H1 (cell line): ENCODE measurements at regions not wholly inside any gene's neighbourhood (a gene's known extent, or its start where the extent isn't known, plus 50 kb on each side); places are given as distances from the start of the nearest gene placed in this dataset.

Experiments
- CTCF ChIA-PET: fragments of 300-600 bp; sonication (Branson Sonifier 250); formaldehyde crosslinking; loops from one replicate; lab custom pipeline; 2021; ENCODE audit not compliant: partially characterized antibody; lab: Charles Lee
- POLR2A ChIA-PET: fragments of 300-600 bp; sonication (Branson Sonifier 250); formaldehyde crosslinking; loops from one replicate; lab custom pipeline; 2021; ENCODE audit warnings: inconsistent platforms; ENCODE audit not compliant: partially characterized antibody; lab: Charles Lee
- DNase-seq, 2 experiments: peaks; one replicate each; pipeline versions ENCODE4 v3.0.0 to v3.0.0-alpha.2; 2010 to 2022; ENCODE audit warnings: low spot score in 2 of 2, low read depth in 1 of 2, mixed read lengths in 1 of 2
- FAIRE-seq: peaks from 2 replicates; lab custom pipeline; 2011; peaks lifted over from hg19 to GRCh38; lab: Jason Lieb, UNC
- H2AFZ ChIP-seq: 2 replicates; pipeline ENCODE4 v1.8.1; 2012; ENCODE audit warnings: low read length, inconsistent platforms
- H2AK5ac ChIP-seq: 2 replicates; pipeline ENCODE4 v1.6.1; 2013; ENCODE audit warnings: low read depth, low read length
- H2BK120ac ChIP-seq: replicated peaks from 2 replicates; pipeline ENCODE3; 2013; ENCODE audit warnings: low read depth, low read length, inconsistent platforms
- H2BK12ac ChIP-seq: 2 replicates; pipeline ENCODE4 v1.6.1; 2013; ENCODE audit warnings: low read depth, low read length
- H2BK15ac ChIP-seq: 2 replicates; pipeline ENCODE4 v1.6.1; 2013; ENCODE audit warnings: low read length
- H2BK20ac ChIP-seq: 2 replicates; pipeline ENCODE4 v1.6.1; 2013; ENCODE audit warnings: low read length
- H2BK5ac ChIP-seq: 2 replicates; pipeline ENCODE4 v1.6.1; 2013; ENCODE audit warnings: low read depth, low read length
- H3K14ac ChIP-seq: 2 replicates; pipeline ENCODE4 v1.6.1; 2013; ENCODE audit warnings: inconsistent platforms; ENCODE audit not compliant: insufficient read length
- H3K18ac ChIP-seq: 2 replicates; pipeline ENCODE4 v1.6.1; 2013; ENCODE audit warnings: low read length; ENCODE audit errors: extremely low read depth
- H3K23ac ChIP-seq: 2 replicates; pipeline ENCODE4 v1.6.1; 2013; ENCODE audit warnings: inconsistent platforms; ENCODE audit not compliant: insufficient read length
- H3K23me2 ChIP-seq: 2 replicates; pipeline ENCODE4 v1.6.1; 2013; ENCODE audit warnings: low read depth, low read length
- H3K27ac ChIP-seq: 2 replicates; pipeline ENCODE4 v1.6.1; 2011; ENCODE audit warnings: low read depth, low read length, inconsistent platforms
- H3K27me3 ChIP-seq, 4 experiments: replicated peaks in 1 of 4; 1 replicate in 1 of 4; 2 replicates in 3 of 4; pipeline versions ENCODE4 v1.6.1 to v1.8.1; 2011 to 2013; ENCODE audit warnings: low read length in 3 of 4, mild to moderate bottlenecking in 3 of 4, inconsistent platforms in 2 of 4, mixed read lengths in 2 of 4, moderate library complexity in 1 of 4; ENCODE audit not compliant: control insufficient read depth in 3 of 4, insufficient read depth in 3 of 4; ENCODE audit errors: extremely low read depth in 1 of 4
- H3K36me3 ChIP-seq, 4 experiments: 2 replicates each; pipeline versions ENCODE4 v1.6.1 to v1.8.1; 2011 to 2013; ENCODE audit warnings: mild to moderate bottlenecking in 4 of 4, low read length in 3 of 4, moderate library complexity in 2 of 4, control low read depth in 1 of 4, inconsistent platforms in 1 of 4; ENCODE audit not compliant: insufficient read depth in 4 of 4, control insufficient read depth in 2 of 4
- H3K4ac ChIP-seq: replicated peaks from 2 replicates; pipeline ENCODE3; 2013; ENCODE audit warnings: low read length, low read depth, mixed read lengths, inconsistent platforms; ENCODE audit not compliant: insufficient read length
- H3K4me1 ChIP-seq, 4 experiments: replicated peaks in 1 of 4; 1 replicate in 1 of 4; 2 replicates in 3 of 4; pipeline versions ENCODE4 v1.6.1 to v1.8.1; 2011 to 2013; ENCODE audit warnings: low read length in 3 of 4, inconsistent platforms in 2 of 4, mixed read lengths in 1 of 4; ENCODE audit not compliant: insufficient read depth in 4 of 4, control insufficient read depth in 3 of 4
- H3K4me2 ChIP-seq, 2 experiments: 2 replicates each; pipeline versions ENCODE4 v1.6.1 to v1.8.1; 2011 to 2013; ENCODE audit warnings: low read depth in 2 of 2, low read length in 2 of 2, control low read depth in 1 of 2, inconsistent platforms in 1 of 2, mild to moderate bottlenecking in 1 of 2; ENCODE audit not compliant: insufficient read depth in 1 of 2
- H3K4me3 ChIP-seq, 4 experiments: fragments of 200-600, 300-600 bp in 1 of 4; sonication (generic), shearing (Covaris generic), sonication (Bioruptor Twin) in 1 of 4; 2 replicates each; pipeline versions ENCODE4 v1.5.1 to v1.8.1; 2011 to 2016; ENCODE audit warnings: low read length in 4 of 4, low read depth in 3 of 4, control low read depth in 2 of 4, inconsistent platforms in 2 of 4, mild to moderate bottlenecking in 2 of 4, mixed read lengths in 1 of 4, moderate library complexity in 1 of 4; ENCODE audit not compliant: insufficient read depth in 2 of 4; ENCODE audit errors: extremely low read depth in 1 of 4
- H3K56ac ChIP-seq: replicated peaks from 2 replicates; pipeline ENCODE3; 2013; ENCODE audit warnings: low read depth, mild to moderate bottlenecking, mixed read lengths, low read length, inconsistent platforms; ENCODE audit not compliant: insufficient read length
- H3K79me1 ChIP-seq: 2 replicates; pipeline ENCODE4 v1.6.1; 2013; ENCODE audit warnings: low read depth, low read length, control low read depth
- H3K79me2 ChIP-seq, 2 experiments: 2 replicates each; pipeline versions ENCODE4 v1.6.1 to v1.8.1; 2012 to 2013; ENCODE audit warnings: low read length in 2 of 2, mild to moderate bottlenecking in 2 of 2, inconsistent platforms in 1 of 2; ENCODE audit not compliant: insufficient read depth in 2 of 2, control insufficient read depth in 1 of 2
- H3K9ac ChIP-seq, 4 experiments: replicated peaks in 1 of 4; 1 replicate in 1 of 4; 2 replicates in 3 of 4; pipeline versions ENCODE4 v1.6.1 to v1.8.1; 2011 to 2013; ENCODE audit warnings: low read depth in 3 of 4, low read length in 3 of 4, control low read depth in 2 of 4, mild to moderate bottlenecking in 2 of 4, moderate library complexity in 2 of 4, inconsistent platforms in 1 of 4; ENCODE audit errors: extremely low read depth in 1 of 4
- H3K9me3 ChIP-seq, 2 experiments: 2 replicates each; pipeline versions ENCODE4 v1.6.1 to v1.8.1; 2012 to 2013; ENCODE audit warnings: mild to moderate bottlenecking in 2 of 2, moderate library complexity in 2 of 2, control low read depth in 1 of 2, inconsistent platforms in 1 of 2, low read depth in 1 of 2, low read length in 1 of 2, mixed read lengths in 1 of 2; ENCODE audit not compliant: insufficient read depth in 2 of 2
- H4K20me1 ChIP-seq, 2 experiments: replicated peaks in 1 of 2; 2 replicates each; pipeline versions ENCODE3 to v1.8.1; 2011 to 2013; ENCODE audit warnings: inconsistent platforms in 2 of 2, low read length in 2 of 2, mild to moderate bottlenecking in 1 of 2; ENCODE audit not compliant: insufficient read depth in 2 of 2, control insufficient read depth in 1 of 2
- H4K5ac ChIP-seq: 2 replicates; pipeline ENCODE4 v1.6.1; 2013; ENCODE audit warnings: low read length, low read depth, mixed read lengths, inconsistent platforms; ENCODE audit not compliant: insufficient read length
- H4K8ac ChIP-seq: 2 replicates; pipeline ENCODE4 v1.8.0; 2013; ENCODE audit warnings: mild to moderate bottlenecking, moderate library complexity, low read length, inconsistent platforms; ENCODE audit not compliant: insufficient read depth; ENCODE audit errors: extremely low read depth
- H4K91ac ChIP-seq: replicated peaks from 2 replicates; pipeline ENCODE3; 2013; ENCODE audit warnings: low read length, mixed read lengths, inconsistent platforms; ENCODE audit not compliant: insufficient read length
- CHD2 ChIP-seq: IDR thresholded peaks from 2 replicates; pipeline ENCODE4 v1.6.1; 2012; ENCODE audit warnings: low read length, improper control_type of control experiment
- CREB1 ChIP-seq: IDR thresholded peaks from 2 replicates; pipeline ENCODE4 v1.6.1; 2012; ENCODE audit warnings: inconsistent platforms
- EGR1 ChIP-seq: IDR thresholded peaks from 2 replicates; pipeline ENCODE4 v1.6.1; 2011; ENCODE audit warnings: low read depth, low read length, borderline replicate concordance
- EZH2 ChIP-seq: fragments of 200-600 bp; sonication (generic); IDR thresholded peaks from 2 replicates; pipeline ENCODE4 v1.7.1; 2012; ENCODE audit warnings: low read depth, mild to moderate bottlenecking, moderate library complexity, low read length, inconsistent platforms; ENCODE audit not compliant: severe bottlenecking
- GTF2F1 ChIP-seq: IDR thresholded peaks from 2 replicates; pipeline ENCODE4 v1.6.1; 2012; ENCODE audit warnings: low read depth, low read length, improper control_type of control experiment, borderline replicate concordance
- KDM4A ChIP-seq: IDR thresholded peaks from one replicate; pipeline ENCODE4 v1.7.1; 2012; ENCODE audit warnings: low read depth, mild to moderate bottlenecking, moderate library complexity, low read length, inconsistent platforms; ENCODE audit not compliant: severe bottlenecking
- KDM5A ChIP-seq: fragments of 200-600 bp; IDR thresholded peaks from 2 replicates; pipeline ENCODE4 v1.7.1; 2012; ENCODE audit warnings: mild to moderate bottlenecking, low read length, inconsistent platforms, mixed read lengths
- MAFK ChIP-seq: IDR thresholded peaks from 2 replicates; pipeline ENCODE4 v1.6.1; 2012; ENCODE audit warnings: low read depth, mild to moderate bottlenecking, improper control_type of control experiment, low read length
- NANOG ChIP-seq: IDR thresholded peaks from 2 replicates; pipeline ENCODE4 v1.6.1; 2011; ENCODE audit warnings: low read length, low read depth, mild to moderate bottlenecking, inconsistent platforms; ENCODE audit not compliant: insufficient read depth, poor library complexity, severe bottlenecking
- PHF8 ChIP-seq: fragments of 200-600 bp; sonication (generic); conservative IDR thresholded peaks from 2 replicates; pipeline ENCODE4 v1.7.1; 2012; ENCODE audit warnings: low read depth, mild to moderate bottlenecking, inconsistent platforms, low read length, moderate library complexity
- POLR2A ChIP-seq, 2 experiments: IDR thresholded peaks; 1 replicate in 1 of 2; 2 replicates in 1 of 2; pipeline ENCODE4 v1.6.1; 2011; ENCODE audit warnings: low read depth in 2 of 2, low read length in 2 of 2, mild to moderate bottlenecking in 2 of 2; ENCODE audit errors: control extremely low read depth in 1 of 2
- POLR2AphosphoS5 ChIP-seq: IDR thresholded peaks from 2 replicates; pipeline ENCODE4 v1.6.1; 2011; ENCODE audit warnings: low read depth, low read length
- POU5F1 ChIP-seq: IDR thresholded peaks from 2 replicates; pipeline ENCODE4 v1.6.1; 2011; ENCODE audit warnings: low read depth, mild to moderate bottlenecking, low read length, moderate library complexity
- SAP30 ChIP-seq: fragments of 300-600 bp; sonication (generic); IDR thresholded peaks from 2 replicates; pipeline ENCODE4 v1.7.1; 2012; ENCODE audit warnings: low read length, moderate library complexity, mild to moderate bottlenecking, inconsistent platforms; ENCODE audit not compliant: insufficient read depth, insufficient replicate concordance
- SRF ChIP-seq: IDR thresholded peaks from 2 replicates; pipeline ENCODE4 v1.6.1; 2011; ENCODE audit warnings: mild to moderate bottlenecking, low read depth, low read length, moderate library complexity
- TAF7 ChIP-seq: optimal IDR thresholded peaks from 2 replicates; pipeline ENCODE3; 2011; ENCODE audit warnings: low read depth, mild to moderate bottlenecking, inconsistent platforms, low read length, moderate library complexity, borderline replicate concordance
- WGBS, 2 experiments: shearing (Covaris generic) in 1 of 2; methylation state at CpG; one replicate each; pipeline versions ENCODE4 v1.1.6 to v1.1.7; 2013 to 2015; ENCODE audit warnings: low lambda C conversion rate in 2 of 2, mixed read lengths in 2 of 2, inconsistent platforms in 1 of 2, low coverage in 1 of 2, missing lambda C conversion rate in 1 of 2; ENCODE audit not compliant: insufficient replicate concordance in 2 of 2, insufficient coverage in 1 of 2, insufficient read length in 1 of 2; ENCODE audit errors: extremely low coverage in 1 of 2, missing lambda C conversion rate in 1 of 2; 5-methylcytosine and 5-hydroxymethylcytosine counted together

GRCh38 chr6:82738773-82739172 is 326.9 kb downstream of the UBE3D start:
- Histone ChIP-seq H4K20me1 (no peaks in the 10 kb centered on the region), H3K79me2 (no peaks in the 10 kb centered on the region), H3K23ac (no peak overlapping the region), H3K79me1 (no peaks in the 10 kb centered on the region), H3K27me3 (no peaks in the 10 kb centered on the region), H2AK5ac (no peak overlapping the region), H3K36me3 (no peaks in the 10 kb centered on the region), H3K18ac (no peak overlapping the region), H2BK5ac (no peak overlapping the region), H3K4me2 (peak overlapping the region; percentile 13 to 38; a peak in 1 of 4 replicates), H3K23me2 (no peaks in the 10 kb centered on the region), H3K56ac (no peak overlapping the region), H4K8ac (no peak overlapping the region), H3K14ac (no peak overlapping the region), H2BK12ac (no peak overlapping the region), H2BK15ac (no peak overlapping the region), H3K27ac (no peak overlapping the region), H3K4ac (no peak overlapping the region), H2BK20ac (no peak overlapping the region), H2AFZ (no peak overlapping the region; the same call in 1 of the 2 replicates), H3K9me3 (no peaks in the 10 kb centered on the region), H4K5ac (no peak overlapping the region), H3K4me3 (peak overlapping the region in 1 of 4 experiments; percentile 5; a peak in 1 of 8 replicates), H4K91ac (no peak overlapping the region), H2BK120ac (no peak overlapping the region), H3K9ac (no peak overlapping the region), H3K4me1 (peaks cover 0 to 8% (median 6%) of the 10 kb centered on the region in 4 experiments; a peak in 5 of 7 replicates)
- FAIRE-seq, result no peak
- WGBS, 2 experiments, result 30% methylated on average over 1 of the region's 1 CpG; no CpG with 5 or more reads in 1 of the 2 experiments
- POLR2A ChIA-PET, result no interaction called here
- DNase-seq, result no peak
- CTCF ChIA-PET, result interaction anchor here (0.6 to 2.0 kb wide), 5 partner anchors 27 to 733 kb away, joined by 3 to 8 read pairs (median 3); no protein-coding TSS in a partner anchor
- TF ChIP-seq KDM4A (no peak), CHD2 (no peak), KDM5A (no peak), CREB1 (no peak), EGR1 (no peak), MAFK (no peak), SRF (no peak), EZH2 (no peak), SAP30 (no peak), PHF8 (no peak), GTF2F1 (no peak), TAF7 (no peak), POU5F1 (no peak), NANOG (no peak), POLR2A (IDR thresholded peaks at IDR 0.05; ENCODE audit: control extremely low read depth in 1 of 2, low read depth in 2 of 2, low read length in 2 of 2) (no peak), POLR2AphosphoS5 (no peak)
